Activated CD8-positive, alpha-beta memory T cell treated with anti-CD3 and anti-CD28 coated beads for 4 hours (primary cell): ENCODE measurements at regions not wholly inside any gene's neighbourhood (a gene's known extent, or its start where the extent isn't known, plus 50 kb on each side); places are given as distances from the start of the nearest gene placed in this dataset.

Source experiments
- DNase-seq, 2 donors: peaks; one replicate each; pipeline ENCODE4 v3.0.0-alpha.2; 2020; ENCODE audit warnings: low read depth in 2 of 2

DNA sequence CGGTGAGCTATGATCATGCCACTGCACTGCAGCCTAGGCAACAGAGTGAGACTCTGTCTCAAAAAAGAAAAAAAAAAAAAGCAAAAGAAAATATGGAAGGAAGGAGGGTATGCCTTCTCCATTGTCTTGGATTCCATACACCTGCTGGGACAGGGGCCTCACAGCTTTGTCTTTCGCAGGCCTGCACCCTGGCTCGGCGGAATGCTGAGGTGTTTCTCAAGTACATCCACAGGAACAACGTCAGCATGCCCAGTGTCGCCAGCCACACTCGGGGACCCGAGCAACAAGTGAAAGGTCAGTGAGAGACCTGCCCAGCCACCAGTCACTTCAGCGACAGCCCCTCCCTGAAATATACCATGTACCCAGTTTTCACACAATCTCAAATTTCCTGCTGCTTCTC lies 288.5 kb upstream of the UMPS start:
- DNase-seq = no peak

DNA sequence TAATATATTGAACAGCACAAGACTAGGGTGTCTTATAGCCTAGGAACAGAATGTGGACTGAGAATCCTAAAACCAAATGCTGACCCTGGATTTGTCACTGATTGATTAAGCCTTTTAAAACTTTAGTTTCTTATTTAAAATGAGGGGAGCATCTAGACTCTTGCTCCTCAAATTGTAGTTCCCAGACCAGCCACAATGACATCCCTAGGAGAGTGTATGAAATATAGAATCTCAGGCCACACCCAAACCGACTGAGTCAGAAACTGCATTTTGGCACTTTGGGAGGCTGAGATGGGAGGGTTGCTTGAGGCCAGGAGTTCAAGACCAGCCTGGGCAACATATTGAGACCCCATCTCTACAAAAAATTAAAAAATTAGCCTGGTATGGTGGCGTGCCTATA lies 287.8 kb upstream of the UMPS start:
- DNase-seq = no peak

DNA sequence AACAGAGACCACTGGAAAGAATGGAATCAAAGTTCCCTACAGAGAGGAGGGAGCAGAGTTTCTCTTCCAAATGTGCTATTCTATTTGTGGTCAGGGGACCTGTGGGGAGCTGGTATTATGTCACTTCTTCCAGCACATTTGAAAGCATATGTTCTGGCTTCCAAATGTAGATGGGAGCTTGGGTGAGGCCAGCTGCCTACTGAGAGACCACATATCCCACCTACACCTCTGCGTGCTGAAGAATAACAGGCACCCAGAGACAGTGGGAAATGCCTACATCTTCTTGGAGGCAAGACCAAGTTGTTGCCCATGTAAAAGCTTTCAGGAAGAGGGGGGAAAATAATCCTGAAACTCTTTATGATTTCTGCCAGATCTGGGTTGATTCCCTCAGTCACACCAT lies 286.8 kb upstream of the UMPS start:
- no peak for DNase-seq

DNA sequence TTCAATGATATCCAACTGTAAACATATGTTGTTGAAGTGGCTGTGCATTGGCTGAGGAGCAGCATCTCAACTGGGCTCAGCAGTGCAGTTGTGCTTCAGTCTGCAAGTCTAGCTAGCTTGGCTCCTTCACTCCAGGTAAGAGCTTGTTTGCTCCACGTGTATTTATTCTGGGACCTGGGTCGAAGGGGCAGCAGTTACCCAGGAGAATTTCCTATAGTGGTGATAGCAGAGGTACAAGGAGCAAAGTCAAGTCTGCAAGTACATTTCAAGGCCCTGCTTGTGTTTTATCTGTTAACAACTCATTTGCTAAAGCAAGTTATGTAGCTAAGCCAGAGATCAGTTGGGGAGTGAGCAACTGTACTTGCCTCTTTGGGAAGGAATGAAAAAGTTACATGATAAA lies 286.2 kb upstream of the UMPS start:
- no peak for DNase-seq

DNA sequence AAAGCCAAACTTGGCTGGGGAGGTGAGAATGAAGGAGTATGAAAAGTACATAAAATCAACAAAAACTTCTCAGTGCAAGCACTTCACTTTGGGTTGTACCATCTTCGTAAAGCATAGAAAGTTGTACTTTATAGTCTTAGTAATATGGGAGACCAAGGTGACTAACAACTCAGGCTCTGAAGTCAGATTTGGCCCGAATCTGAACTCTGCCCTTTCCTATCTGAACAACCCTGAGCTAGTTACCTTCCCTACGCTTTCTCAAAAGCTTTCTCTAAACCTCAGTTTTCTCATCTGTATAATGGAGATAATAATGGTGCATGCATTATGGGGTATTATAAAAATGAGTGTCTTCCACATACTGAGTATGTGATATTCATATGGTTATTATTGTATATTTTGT lies 285.4 kb upstream of the UMPS start:
- DNase-seq = no peak

DNA sequence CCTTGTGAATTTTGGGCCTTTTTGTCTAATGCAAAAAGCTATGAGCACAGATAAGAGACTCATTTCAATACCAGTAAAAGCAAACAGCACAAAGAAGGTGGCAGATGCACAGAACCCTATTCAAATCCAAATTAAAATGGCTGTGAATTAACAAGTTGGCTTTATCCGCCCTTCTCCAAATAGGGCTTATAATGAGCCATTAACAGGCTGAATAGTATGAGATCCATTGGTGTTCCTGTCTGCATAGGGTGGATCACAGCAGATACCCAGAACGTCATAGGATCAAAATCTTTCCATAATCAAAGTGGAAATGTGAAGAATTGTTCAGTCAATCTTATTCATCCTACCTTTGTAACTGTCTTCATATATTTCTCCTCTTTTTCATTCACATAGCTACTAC lies 282.4 kb upstream of the UMPS start:
- DNase-seq = no peak

DNA sequence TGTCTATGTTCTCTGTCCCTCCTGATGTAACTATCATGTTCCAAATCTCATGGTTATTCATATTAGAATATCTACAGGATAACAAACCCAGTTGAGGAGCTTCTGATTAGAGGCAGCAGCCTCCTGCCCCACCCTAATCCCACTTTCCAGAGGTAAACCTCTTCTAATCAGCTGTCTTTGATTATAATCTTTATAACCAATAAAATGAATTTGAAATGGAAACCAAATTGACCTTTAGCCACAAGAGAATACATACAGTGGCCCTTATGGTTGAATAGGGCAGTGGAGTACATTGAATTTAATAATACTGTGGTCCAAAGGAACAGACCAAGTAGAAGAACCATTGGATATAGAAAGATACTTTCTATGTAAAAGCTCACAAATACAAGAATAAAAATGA lies 281.3 kb upstream of the UMPS start:
- no peak for DNase-seq

DNA sequence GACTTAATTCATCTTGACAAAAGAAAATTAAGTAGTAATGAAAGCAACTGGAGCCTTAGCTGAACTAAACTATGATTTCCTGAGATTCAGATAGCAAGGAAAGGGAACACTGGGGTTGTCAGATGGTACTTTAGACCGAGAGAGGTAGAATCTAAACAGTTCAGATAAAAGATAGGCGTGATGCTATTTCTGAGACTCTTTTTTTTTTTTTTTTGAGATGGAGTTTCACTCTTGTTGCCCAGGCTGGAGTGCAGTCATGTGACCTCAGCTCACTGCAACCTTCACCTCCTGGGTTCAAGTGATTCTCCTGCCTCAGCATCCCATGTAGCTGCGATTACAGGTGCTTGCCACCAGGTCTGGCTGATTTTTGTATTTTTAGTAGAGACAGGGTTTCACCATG lies 279.9 kb upstream of the UMPS start:
- no peak for DNase-seq

DNA sequence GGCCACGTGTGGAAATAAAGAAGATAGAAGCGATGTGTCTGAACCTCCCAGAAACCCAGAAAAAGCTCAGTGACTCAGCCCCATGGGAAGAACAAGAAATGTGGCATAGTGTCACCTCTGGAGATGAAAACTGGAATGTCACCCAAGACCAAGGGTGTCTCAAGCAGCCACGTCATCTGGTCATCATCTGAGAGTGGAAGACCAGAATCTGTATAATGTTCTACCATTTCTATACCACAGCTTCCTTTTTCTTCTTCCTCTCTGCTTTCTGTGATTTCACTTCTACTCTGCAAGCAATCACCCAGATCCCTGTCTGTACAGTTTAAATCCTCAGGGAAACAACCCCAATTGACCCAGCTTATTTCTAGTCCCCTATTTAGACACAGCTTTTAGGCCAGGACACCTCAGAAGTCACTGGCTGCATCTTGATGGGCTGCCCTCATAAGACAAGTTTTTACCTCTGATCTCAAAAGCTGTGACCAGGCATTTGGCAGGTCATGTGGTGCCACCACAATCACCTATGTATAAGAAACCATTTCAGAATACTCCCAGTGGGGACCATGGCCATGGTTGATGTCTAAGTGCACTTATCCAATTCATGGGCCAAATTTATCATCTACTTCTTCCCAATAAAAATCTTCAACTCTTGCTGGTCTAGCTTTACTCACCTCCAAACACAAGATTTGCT lies 278.5 kb upstream of the UMPS start:
- DNase-seq = no peak

DNA sequence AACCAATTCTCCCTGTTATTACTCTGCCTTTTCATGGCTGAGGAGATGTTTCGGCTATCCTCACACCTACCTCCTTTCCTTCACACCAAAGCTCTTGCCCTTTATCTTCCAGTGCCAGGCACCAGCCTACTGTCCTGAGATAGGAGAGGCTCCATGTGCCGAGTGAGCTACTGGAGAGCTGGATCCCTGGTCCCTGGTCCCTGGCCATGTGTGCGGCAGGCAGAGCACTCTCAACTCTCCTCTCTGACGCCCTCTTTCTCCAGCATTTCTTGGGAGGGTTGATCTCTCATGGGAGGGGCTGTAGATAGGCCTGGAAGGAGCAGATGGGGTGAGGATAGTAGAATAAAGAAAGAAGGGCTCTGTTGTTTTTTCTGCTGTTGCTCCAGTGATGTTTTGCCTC lies 277.1 kb upstream of the UMPS start:
- no peak for DNase-seq

DNA sequence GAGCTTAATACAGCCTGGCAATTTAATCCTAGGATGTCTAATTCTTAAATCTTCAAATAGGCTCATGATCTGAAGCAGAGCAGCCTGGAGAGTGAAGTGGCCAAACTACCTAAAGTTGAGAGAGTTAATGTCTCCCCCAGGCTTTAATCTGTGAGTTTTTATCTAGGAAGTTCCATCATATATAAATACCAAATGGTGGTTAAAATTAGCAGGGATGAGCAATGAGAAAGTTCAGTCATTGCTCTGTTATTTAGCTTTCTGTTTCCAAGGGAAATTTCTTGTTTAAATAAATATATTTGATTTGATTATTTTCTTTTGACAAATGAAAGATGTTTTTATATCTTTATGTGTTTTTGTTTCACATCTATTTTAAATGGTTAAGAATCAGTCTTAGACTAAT lies 274.4 kb upstream of the UMPS start:
- no peak for DNase-seq

DNA sequence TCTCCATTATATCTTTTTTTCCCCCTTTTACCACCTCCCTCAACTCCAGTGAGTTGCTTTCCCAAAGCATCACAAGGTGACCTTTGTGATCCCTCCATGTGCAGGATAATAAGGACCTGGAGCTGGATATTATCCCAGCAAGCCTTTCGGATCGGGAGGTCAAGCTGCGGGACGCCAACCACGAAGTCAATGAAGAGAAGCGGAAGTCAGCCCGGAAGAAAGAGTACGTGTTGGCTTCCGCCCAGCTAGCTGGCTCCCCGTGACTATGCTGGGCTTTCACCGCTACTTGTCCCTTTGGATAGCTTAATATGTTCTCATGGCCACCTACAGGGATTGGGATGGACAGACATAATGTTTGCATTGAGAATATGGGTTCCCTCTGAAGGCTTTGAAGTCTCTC lies 273.7 kb upstream of the UMPS start:
- no peak for DNase-seq

DNA sequence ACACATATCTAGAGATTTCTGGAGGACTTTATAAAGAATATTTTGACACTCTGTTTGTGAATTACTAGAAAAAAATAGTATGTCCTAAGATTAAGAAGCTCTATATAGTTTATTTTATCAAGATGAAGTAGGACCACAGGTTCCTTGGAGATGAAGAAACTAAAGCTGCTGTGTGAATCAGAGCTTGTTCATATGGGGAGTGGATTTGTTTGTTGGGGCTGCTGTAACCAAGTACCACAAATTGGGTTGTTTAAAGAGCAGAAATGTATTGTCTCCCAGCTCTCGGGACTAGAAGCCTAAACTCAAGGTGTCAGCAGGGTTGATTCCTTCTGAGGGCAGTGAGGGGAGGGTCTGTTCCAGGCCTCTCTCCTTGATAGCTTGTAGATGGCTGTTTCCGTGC lies 270.6 kb upstream of the UMPS start:
- no peak for DNase-seq

DNA sequence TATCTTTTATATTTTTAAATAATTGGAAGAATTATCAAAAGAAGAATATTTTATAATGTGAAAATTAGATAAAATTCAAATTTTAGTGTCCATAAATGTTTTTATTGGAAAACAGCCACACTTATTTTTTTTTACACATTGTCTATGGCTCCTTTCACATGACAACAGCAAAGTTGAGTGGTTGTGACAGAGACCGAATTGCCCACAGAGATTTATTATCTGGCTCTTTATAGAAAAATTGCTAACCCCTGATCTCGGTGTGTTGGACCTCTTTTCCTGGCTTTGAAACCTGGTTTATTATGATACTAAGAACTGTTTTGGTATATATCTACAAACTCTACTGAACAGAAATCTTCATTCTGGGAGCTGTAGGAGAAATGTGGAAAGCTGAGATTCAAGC lies 269.1 kb upstream of the UMPS start:
- DNase-seq = no peak

DNA sequence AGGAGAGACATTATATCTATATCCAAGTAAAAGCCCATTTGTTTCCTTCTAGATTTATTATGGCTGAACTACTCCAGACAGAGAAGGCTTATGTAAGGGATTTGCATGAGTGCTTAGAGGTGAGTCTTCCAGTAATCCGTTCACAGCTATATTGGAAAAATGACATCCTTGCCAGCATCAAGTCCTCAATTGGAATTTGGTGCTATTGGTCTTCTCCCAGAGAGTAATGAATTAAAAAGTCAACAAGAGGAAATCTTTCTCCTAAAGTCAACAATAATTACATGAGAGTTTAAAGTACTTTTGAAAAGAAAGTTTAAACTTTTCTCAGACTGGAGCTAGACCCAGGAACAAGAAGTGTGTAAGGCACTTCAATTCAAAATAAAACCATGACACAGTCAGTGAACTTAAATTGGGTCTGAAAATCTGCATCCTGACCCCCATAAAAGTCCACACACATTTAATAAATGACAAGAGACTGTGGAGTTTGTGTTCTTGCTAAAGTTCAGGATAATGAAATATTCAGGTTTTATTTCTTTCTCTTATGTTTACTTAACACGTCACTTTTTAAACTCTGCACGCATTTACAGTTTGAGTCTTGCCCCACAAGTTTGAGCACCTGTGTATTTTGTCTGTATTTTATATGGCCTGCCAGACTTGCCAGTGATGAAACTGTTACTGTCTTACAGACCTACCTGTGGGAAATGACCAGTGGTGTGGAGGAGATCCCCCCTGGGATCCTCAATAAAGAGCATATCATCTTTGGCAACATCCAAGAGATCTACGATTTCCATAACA lies 268.2 kb upstream of the UMPS start:
- DNase-seq = no peak

DNA sequence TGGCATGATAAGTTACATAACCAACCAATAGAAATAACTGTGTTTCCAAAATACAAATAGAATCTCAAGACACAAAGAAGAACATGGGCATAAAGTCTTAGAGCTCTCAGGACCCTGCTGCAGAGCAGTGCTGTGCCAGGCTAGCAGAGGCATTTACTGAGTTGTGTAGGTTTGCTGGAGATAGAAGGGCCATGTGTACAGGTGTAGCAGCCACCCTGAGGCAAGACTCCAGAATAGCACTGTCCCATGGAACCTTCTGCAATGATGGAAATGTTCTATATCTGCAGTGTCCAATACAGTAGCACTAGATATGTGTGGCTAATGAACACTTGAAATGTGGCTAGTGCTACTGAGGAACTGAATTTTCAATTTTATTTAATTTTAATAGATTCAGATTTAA lies 267.0 kb upstream of the UMPS start:
- DNase-seq = no peak

DNA sequence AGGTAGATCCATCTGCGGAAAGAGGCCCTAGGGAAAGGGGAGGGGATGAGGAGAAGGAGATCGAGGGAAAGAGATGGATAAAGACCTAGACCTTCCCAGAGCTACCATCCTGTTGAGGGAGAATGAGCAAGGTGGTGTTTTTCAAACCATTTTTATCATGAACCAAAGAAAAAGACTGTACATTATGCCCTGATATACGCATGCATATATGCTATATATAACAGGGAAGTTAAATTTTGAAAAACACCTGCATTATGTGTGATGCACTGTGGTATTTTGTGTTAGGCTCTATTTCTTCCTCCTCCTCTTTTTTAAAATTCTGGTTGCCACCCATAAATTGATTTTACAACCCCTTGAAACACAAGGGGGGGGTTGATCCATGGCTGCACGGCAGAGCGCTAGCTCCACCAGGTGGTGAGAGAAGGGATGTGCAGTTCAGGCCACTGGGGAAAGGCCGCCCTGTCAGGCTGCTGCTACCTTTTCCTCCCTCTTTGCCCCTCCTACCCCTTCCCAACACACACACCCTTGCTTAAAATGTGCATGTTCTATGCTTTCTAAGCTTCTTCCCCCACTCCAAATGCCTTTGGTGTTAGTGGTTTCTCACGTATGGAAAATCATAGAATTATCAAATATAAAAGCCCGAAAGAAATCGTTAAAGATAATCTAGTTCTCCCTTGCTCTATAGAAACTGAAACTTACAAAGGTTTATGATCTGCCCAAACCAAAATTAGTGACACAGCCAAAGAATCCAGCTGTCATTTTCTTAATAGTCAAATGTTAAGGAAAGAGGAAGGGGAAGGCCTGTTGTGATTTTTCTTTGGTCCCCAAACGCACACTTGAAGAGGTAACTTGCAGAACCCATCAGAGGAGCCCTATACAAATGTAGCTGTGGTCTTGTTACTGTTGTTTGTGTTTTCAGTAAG lies 262.0 kb upstream of the UMPS start:
- DNase-seq = no peak

DNA sequence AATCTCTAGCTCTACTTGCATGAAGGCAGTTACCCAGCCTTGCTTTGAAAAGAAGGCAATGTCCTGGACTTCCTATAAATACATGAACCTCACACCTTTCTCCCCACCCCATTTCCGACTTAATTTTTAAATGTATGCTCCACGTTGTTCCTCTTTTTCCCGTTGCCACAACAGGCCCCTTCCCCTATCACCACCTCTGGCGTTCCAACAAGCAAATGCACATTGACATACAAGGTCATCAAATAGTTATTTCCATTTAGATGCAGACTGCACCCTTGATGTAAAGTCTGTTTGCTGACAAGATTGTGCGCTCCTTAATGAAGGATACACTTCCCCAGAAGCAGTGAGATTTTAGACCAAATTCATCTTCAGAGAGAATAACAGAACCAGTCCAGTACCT lies 260.7 kb upstream of the UMPS start:
- DNase-seq = no peak

DNA sequence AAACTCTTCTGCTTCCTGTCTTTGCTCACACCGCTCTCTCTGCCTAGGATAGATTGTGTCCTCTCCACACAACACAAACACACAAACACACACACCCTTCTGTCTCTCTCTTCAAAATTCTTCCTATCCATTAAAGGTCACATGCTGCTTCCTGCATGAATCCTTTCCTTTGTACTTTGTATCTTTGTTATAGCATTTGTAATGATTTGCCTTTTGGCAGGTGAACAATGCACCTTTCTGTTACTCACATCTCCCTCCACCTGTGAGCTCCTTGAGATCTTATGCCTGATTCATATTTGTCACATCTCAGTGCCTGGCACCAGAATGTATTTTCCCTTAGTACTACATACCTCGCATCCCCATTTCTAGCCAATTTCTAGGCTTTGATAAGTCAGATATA lies 251.4 kb upstream of the UMPS start:
- DNase-seq = no peak

DNA sequence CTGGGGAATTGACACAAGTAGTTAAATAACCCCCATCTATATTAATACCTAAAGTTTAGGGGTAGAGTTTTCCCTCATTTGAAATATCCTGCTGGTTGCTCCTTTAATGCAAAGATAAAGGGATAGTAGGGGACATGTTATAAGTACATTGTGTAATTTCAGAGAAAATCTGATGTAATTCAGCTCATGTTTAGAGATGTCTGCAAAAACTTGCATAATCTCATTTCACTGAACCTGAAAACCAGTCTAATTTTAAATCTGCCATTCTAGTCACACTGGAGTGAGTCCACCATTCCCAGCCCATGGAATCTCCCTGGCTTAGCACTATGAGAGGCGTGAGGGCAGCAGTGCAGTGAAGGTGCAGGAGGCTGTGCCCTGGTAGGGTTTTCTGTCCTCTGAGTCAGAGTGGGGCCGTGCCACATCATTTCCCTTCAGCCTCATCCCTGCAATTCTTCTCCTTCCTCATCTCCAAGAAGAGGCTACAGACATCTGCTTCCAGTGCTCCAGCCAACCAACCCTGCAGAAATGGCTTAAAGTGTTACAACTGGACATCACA lies 246.3 kb upstream of the UMPS start:
- DNase-seq = no peak

DNA sequence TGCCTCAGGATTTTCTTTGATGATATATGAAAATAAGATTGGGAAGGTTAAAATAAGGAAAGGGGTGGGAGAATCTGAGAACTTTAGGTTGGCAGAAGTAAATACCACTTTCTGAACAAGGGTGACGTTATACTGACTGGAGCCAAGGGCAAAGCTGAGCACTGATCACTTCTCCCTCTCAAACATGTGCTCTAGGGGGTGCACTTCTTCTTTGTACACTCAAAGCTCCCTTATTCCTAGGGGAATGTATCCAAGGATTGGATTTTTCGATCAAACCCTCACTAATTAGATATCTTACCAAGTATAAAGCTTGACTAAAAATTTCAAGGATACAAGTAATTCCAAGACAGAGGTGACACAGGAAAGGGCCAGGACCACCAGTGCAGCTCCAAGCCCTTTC lies 243.9 kb upstream of the UMPS start:
- DNase-seq = no peak

DNA sequence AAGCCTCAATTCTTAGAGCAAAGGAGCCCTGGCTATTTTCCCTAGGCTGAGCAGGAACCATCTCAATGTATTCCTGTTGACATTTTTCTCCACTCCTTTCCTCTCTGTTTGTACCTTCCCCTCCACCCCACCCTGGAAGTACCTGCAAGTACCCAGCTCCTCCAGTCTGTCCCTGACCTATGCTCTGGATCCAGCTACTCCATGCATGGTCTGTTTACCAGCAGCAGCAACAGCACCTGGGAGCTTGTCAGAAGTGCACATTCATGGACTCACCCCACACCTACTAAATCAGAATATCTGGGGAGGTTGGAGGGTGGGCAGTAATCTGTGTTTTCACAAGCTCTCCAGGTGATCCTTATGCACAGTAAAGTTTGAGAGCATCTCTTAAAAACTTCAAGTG lies 240.7 kb upstream of the UMPS start:
- DNase-seq = no peak
